ENCODE measurements at regions not wholly inside any gene's neighbourhood (a gene's known extent, or its start where the extent isn't known, plus 50 kb on each side); places are given as distances from the start of the nearest gene placed in this dataset.

DNA sequence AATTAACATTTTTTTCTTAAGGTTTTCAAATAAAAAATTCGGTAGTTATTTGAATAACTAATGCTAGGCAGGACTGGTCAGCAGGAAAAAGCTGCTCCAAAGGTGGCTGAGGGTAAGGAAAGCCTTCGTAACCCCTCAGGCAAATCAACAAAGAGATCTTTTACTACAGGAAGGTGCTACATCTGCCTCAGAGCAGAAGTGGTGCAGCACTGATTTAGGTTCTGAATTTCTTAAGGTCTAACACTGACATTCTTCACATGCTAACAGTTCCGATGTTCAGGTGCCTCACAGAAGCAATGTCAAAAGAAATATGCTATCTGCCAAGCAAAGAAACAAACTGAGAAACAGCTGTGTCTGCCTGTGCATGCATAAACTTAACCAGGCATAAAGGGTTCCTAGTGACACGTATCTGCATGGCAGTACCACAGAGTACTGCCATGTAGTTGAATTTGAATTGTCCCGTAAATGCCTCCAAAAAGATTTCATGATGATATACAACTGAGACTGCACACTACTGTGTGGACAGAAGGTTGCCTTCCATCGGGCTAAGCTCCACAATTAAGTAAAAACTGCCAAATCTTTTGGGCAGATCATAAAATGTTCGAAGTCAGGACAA, 275.0 kb upstream of the NSMCE3 start:
- H3K23ac ChIP-seq (ENCODE audit: low read depth, low read length) = no peak overlapping the region
- H3K9me3 ChIP-seq (ENCODE audit: control insufficient read depth, insufficient read depth, low read length) = no peaks in the 10 kb centered on the region
- H4K91ac ChIP-seq (ENCODE audit: insufficient read depth, low read depth, low read length) = no peak overlapping the region
- no peak overlapping the region for H3K4me2 ChIP-seq (ENCODE audit: low read depth, low read length)
- no peak for DNase-seq
- no peak overlapping the region for H3K18ac ChIP-seq (ENCODE audit: low read depth, low read length)
- H3K4ac ChIP-seq (ENCODE audit: low read depth, low read length) = no peak overlapping the region
- TF ChIP-seq, protein P1, sequence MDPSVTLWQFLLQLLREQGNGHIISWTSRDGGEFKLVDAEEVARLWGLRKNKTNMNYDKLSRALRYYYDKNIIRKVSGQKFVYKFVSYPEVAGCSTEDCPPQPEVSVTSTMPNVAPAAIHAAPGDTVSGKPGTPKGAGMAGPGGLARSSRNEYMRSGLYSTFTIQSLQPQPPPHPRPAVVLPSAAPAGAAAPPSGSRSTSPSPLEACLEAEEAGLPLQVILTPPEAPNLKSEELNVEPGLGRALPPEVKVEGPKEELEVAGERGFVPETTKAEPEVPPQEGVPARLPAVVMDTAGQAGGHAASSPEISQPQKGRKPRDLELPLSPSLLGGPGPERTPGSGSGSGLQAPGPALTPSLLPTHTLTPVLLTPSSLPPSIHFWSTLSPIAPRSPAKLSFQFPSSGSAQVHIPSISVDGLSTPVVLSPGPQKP (IDR thresholded peaks at IDR 0.05; ENCODE audit: borderline replicate concordance, low read depth, low read length) = no peak
- no peak for TF ChIP-seq BHLHE40 (IDR thresholded peaks at IDR 0.05; ENCODE audit: low read depth, low read length)
- TF ChIP-seq RAD21 (IDR thresholded peaks at IDR 0.05; ENCODE audit: low read length) = no peak
- TF ChIP-seq RCOR1 (IDR thresholded peaks at IDR 0.05; ENCODE audit: insufficient replicate concordance, low read length) = no peak
- TF ChIP-seq MAFK (IDR thresholded peaks at IDR 0.05; ENCODE audit: low read depth, low read length) = no peak
- TF ChIP-seq POLR2A (IDR thresholded peaks at IDR 0.05; ENCODE audit: low read depth, low read length) = no peak
- TF ChIP-seq MXI1 (IDR thresholded peaks at IDR 0.05; ENCODE audit: borderline replicate concordance, low read depth, low read length) = no peak
- TF ChIP-seq SMC3 (IDR thresholded peaks at IDR 0.05; ENCODE audit: low read depth, low read length) = no peak
- no peak for TF ChIP-seq FOS (IDR thresholded peaks at IDR 0.05; ENCODE audit: low read depth, low read length)
- no peak for ATAC-seq (ENCODE audit: low read depth)
- H3K79me1 ChIP-seq (ENCODE audit: low read depth in 1 of 2, low read length in 2 of 2) = no peaks in the 10 kb centered on the region
- H2BK120ac ChIP-seq (ENCODE audit: low read depth, low read length) = no peak overlapping the region
- in situ Hi-C loops (cut with MboI; ENCODE audit: low sequenced_read_pairs) = no loop called here
- H2AK9ac ChIP-seq (replicated peaks; ENCODE audit: low read depth, low read length, poor library complexity) = no peak overlapping the region
- no peak overlapping the region for H2AK5ac ChIP-seq (ENCODE audit: low read depth, low read length)
- H2AFZ ChIP-seq (replicated peaks; ENCODE audit: low read length, poor library complexity) = no peak overlapping the region
- no peak overlapping the region for H2BK20ac ChIP-seq (ENCODE audit: low read depth, low read length)
- H3K9ac ChIP-seq (ENCODE audit: low read depth, low read length) = no peak overlapping the region
- no peaks in the 10 kb centered on the region for H3K9me1 ChIP-seq (ENCODE audit: insufficient read depth, low read length)
- no peak overlapping the region for H3K4me3 ChIP-seq (ENCODE audit: insufficient read depth, low read depth, low read length)
- dilution Hi-C loops (cut with HindIII; ENCODE audit: low sequenced_read_pairs, unreplicated experiment) = no loop called here
- WGBS, 2 experiments (ENCODE audit: extremely low coverage in 2 of 2, insufficient read length in 1 of 2) = 15% methylated on average over 3 of the region's 7 CpGs; no CpG with 5 or more reads in 1 of the 2 experiments
- H2BK15ac ChIP-seq (ENCODE audit: low read depth, low read length) = no peak overlapping the region
- no peaks in the 10 kb centered on the region for H3K27me3 ChIP-seq (ENCODE audit: control insufficient read depth, insufficient read depth, low read length)
- no peak overlapping the region for H3K56ac ChIP-seq (ENCODE audit: extremely low read depth, insufficient read depth, low read length)
- CTCF ChIA-PET = no interaction called here
- H3K14ac ChIP-seq (replicated peaks; ENCODE audit: low read depth, low read length) = no peak overlapping the region
- H3K27ac ChIP-seq (ENCODE audit: insufficient read depth, low read length) = no peak overlapping the region
- H3K4me1 ChIP-seq (ENCODE audit: control insufficient read depth, insufficient read depth, low read length) = no peaks in the 10 kb centered on the region
- H4K8ac ChIP-seq (ENCODE audit: low read depth in 2 of 2, low read length in 2 of 2) = no peak overlapping the region
- POLR2A ChIA-PET (ENCODE audit: unreplicated experiment) = no interaction called here
- intact Hi-C loops (cut with micrococcal nuclease) = no loop called here
- H4K5ac ChIP-seq (ENCODE audit: low read depth, low read length) = no peak overlapping the region
- no TSS peak for BruUV-seq (replicated peaks)
- H4K20me1 ChIP-seq (ENCODE audit: insufficient read depth, low read length) = no peaks in the 10 kb centered on the region
- H2BK5ac ChIP-seq (ENCODE audit: low read depth, low read length, poor library complexity, severe bottlenecking) = no peak overlapping the region
- H3K36me3 ChIP-seq (ENCODE audit: control insufficient read depth, insufficient read depth, low read length) = no peaks in the 10 kb centered on the region
